TTC549 (cell line): ENCODE measurements at regions not wholly inside any gene's neighbourhood (a gene's known extent, or its start where the extent isn't known, plus 50 kb on each side); places are given as distances from the start of the nearest gene placed in this dataset.
"Not testable (repeated sequence)": the region's sequence is repeated elsewhere in the genome, so short reads cannot be mapped to it uniquely, and the experiment has no call there.

Experiments
- FAIRE-seq: peaks from 2 replicates; lab custom pipeline; 2012; peaks lifted over from hg19 to GRCh38; lab: Jason Lieb, UNC

- FAIRE-seq, result not testable (repeated sequence)
Measured at GRCh38 chrX:132302687-132303086, 83.4 kb upstream of the RAP2C start.

GRCh38 chrX:132294776-132295495 lies 75.7 kb upstream of the RAP2C start:
- no peak for FAIRE-seq

- no peak for FAIRE-seq
Measured at GRCh38 chrX:132294192-132294591, 74.9 kb upstream of the RAP2C start.

- peak; percentile 61 for FAIRE-seq
Measured at GRCh38 chrX:132292793-132293192, 73.5 kb upstream of the RAP2C start.

GRCh38 chrX:132277953-132278614 lies 58.8 kb upstream of the RAP2C start:
- FAIRE-seq, result no peak

GRCh38 chrX:132272826-132273225 lies 53.6 kb upstream of the RAP2C start:
- no peak for FAIRE-seq

GRCh38 chrX:132271311-132271778 lies 52.1 kb upstream of the RAP2C start:
- no peak for FAIRE-seq

- no peak for FAIRE-seq
Measured at GRCh38 chrX:132270699-132271098, 51.5 kb upstream of the RAP2C start.

GRCh38 chrX:132270021-132270420 lies 50.8 kb upstream of the RAP2C start:
- FAIRE-seq, result no peak
